HG02973 (cell line): ENCODE measurements at regions not wholly inside any gene's neighbourhood (a gene's known extent, or its start where the extent isn't known, plus 50 kb on each side); places are given as distances from the start of the nearest gene placed in this dataset.

ENCODE experiments used
- ATAC-seq: cut with Tn5 transposase; IDR thresholded peaks from one replicate; pipeline ENCODE4 v1.9.1; 2021; ENCODE audit warnings: moderate library complexity; ENCODE audit not compliant: unreplicated experiment

GRCh38 chr7:25279705-25280104, 51.4 kb upstream of the NPVF start:
- no peak for ATAC-seq

DNA sequence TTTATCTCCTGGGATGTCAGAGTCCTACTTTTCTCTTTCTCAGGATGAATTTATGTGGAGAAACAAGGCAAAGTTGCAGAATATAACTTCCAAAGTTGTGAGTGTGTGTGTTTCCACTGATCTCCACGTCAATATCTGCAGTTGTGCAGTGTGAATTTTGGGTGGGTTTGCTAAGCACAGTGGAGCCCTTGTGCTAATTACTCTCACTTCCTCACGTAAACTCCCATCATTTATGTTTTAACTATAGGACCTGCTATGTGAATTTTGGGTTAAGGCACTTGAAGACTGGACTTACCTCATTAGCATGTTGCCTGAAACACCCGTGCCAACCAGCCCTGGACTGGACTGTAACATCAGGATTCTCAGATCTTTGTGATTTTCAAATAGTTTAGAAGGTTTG, 51.9 kb upstream of the NPVF start:
- no peak for ATAC-seq

DNA sequence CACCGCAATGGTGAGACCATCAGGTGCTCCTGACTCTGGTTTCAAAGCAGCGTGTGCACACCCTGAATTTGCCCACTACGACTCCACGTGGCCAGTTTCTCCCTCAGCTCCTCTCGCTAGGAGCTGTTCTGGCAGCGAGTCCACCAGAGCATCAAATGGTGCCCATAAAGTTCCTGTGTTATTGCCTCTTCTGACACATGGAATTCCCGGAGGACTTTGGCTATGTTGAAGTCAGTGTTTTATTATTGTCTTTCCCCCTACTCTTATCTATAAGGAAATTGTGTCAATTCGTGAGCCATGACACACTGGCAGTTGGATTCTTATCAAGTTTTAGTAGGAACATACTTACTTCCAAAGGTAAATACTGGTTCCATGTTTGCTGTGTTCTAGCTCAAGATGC, 53.9 kb upstream of the NPVF start:
- no peak for ATAC-seq

DNA sequence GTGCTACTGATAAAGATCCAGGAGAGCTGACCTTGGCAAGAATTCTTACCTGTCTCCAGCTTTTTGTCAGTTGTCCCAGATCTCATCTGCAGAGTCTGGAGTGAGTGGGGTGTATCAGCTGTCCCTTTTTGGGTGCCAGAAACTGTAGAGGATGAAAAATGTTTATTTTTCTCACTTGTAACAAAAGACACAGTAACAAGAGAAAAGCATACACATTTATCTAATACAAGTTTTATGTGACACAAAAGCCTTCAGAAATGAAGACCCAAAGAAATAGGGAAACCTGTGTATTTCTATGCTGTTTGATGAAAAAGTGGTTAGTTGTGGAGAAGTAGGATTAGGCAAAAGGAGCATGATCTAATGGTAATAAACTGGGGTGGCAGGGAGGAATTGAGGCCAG, 58.5 kb upstream of the NPVF start:
- no peak for ATAC-seq

GRCh38 chr7:25287291-25287690, 59.0 kb upstream of the NPVF start:
- no peak for ATAC-seq

DNA sequence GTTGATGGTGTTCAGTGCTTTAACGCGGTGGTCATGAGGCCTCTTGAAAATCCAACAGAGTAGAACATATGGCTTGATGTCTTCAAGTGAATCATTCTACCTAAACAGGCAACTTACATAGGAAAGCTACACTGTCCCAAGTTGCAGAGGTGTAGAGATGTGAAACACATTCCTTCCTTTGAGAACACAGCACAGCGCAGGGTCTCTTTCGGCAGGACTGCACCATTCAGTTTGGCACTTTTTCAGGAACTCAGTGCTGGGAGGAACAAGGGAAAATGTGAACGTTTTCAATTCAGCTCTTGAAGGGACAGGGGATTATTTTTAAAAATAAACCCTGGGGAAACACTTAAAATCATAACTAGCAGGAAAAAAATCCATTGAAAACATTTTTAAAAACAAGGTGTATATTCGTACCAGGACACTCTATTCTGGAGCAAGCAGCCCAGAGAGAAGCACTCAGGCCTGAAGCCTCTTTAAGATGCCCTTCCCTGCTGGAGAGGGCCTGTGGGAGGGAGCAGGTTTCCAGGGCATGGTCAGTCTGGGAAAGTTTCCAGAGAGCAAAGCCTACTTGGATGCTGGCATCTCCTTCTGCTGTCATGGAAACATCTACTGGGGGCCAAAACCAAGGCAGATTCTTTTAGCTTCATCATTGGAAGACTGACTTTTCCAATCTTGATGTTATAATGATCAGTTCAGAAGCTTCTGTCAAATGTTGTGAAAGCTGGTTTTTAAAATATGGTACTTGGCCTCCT, 60.4 kb upstream of the NPVF start:
- ATAC-seq: no peak

DNA sequence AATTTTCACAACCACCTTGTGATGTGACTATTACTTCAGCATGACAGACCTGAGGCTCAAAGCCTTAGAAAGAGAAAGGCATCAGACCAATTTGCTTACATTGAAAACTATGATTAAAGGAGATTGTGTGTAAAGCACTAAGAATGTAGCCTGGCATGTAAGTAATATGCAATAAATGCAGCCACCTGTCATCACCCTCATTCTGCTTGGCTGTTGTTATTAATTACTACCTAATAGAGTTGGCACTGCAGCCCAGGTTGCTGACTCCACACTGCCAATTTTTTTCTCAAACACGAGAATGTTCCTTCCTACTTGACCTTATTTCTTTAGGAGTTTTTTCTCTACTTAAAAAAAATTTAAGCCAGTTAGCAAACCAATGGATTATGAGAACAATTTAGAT, 61.2 kb upstream of the NPVF start:
- ATAC-seq: no peak

GRCh38 chr7:25294624-25295023, 66.3 kb upstream of the NPVF start:
- ATAC-seq: no peak

- no peak for ATAC-seq
These were observed 67.1 kb upstream of the NPVF start for GRCh38 chr7:25295387-25295786.

GRCh38 chr7:25296086-25296485, 67.8 kb upstream of the NPVF start:
- ATAC-seq: no peak

GRCh38 chr7:25297278-25297677, 69.0 kb upstream of the NPVF start:
- no peak for ATAC-seq

- no peak for ATAC-seq
These were observed 75.2 kb upstream of the NPVF start for GRCh38 chr7:25303281-25304181.

DNA sequence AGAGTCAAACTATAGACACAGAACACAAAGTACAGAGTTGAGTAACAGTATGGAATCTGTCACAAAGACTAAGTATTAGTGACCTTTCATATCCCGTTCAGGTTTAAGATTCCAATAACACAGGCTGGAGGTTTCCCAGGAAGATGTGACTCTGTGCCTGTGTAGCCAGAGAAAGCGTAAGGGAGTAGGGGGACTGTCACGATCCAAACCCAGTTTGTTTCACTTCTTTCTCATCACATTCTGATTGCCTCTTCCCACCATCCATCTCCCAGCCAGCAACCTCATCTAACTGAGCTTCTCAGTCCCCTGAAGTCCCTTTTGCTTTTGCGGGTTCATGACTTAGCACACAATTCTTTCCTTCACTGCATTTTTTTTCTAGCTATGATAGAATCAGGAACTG, 76.4 kb upstream of the NPVF start:
- ATAC-seq: no peak

- no peak for ATAC-seq
These were observed 77.5 kb upstream of the NPVF start for GRCh38 chr7:25305831-25306230.

- no peak for ATAC-seq
These were observed 79.3 kb upstream of the NPVF start for GRCh38 chr7:25307624-25308023.

DNA sequence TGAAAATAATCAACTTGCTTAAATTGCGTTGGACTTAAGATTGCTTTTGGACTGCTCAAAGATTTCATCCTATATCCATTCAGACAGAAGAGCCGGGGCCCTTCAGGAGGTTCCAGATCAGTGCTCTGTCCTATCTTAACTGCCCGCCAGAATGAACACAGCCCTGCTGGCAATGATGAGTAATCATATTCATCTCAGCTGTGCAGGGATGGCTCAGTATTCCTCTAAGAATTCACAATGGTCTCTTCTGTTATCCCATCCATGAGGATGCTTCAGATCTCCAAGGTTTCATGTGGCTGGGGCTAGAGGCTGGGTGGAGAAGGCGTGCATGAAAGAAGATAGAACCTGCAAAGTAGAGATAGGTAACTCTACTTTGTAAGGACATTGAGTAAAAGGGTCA, 80.0 kb upstream of the NPVF start:
- no peak for ATAC-seq

GRCh38 chr7:25308906-25309705, 80.8 kb upstream of the NPVF start:
- ATAC-seq: no peak

DNA sequence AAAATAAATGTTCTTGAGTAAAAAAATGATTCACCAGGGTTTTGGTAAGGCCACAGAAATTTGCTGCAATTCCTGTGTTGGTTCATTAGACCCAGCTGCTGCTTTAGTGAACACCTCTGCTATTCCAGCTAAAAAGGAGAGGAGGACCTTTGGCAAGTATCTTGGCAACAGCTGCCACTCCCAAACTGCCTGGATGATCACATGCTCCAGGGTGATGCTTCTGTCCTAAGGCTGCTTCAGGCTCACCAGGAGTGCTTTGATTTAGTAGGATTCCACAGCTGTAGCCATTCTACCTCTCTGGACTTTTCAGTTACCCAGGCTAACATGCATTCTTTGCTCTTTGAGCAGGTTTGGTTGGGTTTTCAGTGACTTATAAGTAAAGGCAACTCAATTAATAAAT, 82.6 kb upstream of the NPVF start:
- no peak for ATAC-seq

- no peak for ATAC-seq
These were observed 83.1 kb upstream of the NPVF start for GRCh38 chr7:25311346-25311745.

DNA sequence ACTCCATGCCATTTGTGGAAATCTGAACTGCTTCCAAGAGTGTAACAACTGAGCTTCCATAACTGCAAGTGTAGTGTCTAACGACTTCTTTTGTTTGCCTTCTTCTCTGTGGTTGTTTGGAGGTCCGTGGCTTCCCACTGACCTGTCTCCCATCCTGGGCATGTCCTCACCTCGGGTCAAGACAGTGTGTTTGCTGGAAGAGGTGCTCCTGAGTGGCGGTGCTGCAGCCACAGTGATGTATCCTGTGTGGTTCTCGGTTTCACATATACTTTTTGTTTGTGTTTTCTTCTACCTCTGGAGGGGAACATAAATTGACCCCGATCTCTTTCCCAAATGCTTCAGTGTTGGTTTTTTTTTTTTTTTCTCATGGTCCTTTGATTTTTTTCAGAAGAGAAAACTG, 84.7 kb upstream of the NPVF start:
- no peak for ATAC-seq

DNA sequence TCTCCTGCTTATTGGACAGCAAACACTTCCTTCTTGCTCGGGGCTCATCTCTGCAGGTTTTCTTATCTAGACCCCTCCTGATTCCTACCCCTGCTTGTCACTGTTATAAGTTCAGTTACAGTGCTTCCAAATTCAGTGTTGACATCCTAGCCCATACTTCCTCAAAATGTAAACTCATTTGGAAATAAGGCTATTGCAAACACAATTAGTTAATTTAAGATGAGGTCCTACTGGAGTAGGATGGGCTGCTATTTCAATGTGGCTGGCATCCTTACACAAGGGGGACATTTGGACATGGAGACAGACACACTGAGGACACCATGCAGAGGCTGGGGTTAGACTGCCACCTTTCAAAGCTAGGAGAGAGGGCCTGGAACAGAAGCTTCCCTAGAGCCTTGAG, 85.2 kb upstream of the NPVF start:
- no peak for ATAC-seq
